Ishikawa (cell line): ENCODE measurements at regions not wholly inside any gene's neighbourhood (a gene's known extent, or its start where the extent isn't known, plus 50 kb on each side); places are given as distances from the start of the nearest gene placed in this dataset.
A peak's percentile ranks its signal among the peaks of the same experiment; 100 is the strongest.

Experiments used
- CEBPB ChIP-seq: IDR thresholded peaks from 2 replicates; pipeline ENCODE4 v1.6.1; 2012
- CREB1 ChIP-seq: IDR thresholded peaks from 2 replicates; pipeline ENCODE4 v1.6.1; 2012; ENCODE audit warnings: low read depth
- EP300 ChIP-seq: IDR thresholded peaks from 2 replicates; pipeline ENCODE4 v1.6.1; 2012; ENCODE audit warnings: borderline replicate concordance
- FOXM1 ChIP-seq: IDR thresholded peaks from 2 replicates; pipeline ENCODE4 v1.6.1; 2012; ENCODE audit warnings: low read depth, borderline replicate concordance
- NFIC ChIP-seq: IDR thresholded peaks from 2 replicates; pipeline ENCODE4 v1.6.1; 2012
- RAD21 ChIP-seq: IDR thresholded peaks from 2 replicates; pipeline ENCODE4 v1.6.1; 2012; ENCODE audit warnings: low read depth
- REST ChIP-seq: IDR thresholded peaks from 2 replicates; pipeline ENCODE4 v1.6.1; 2012; ENCODE audit warnings: low read depth, mild to moderate bottlenecking
- TAF1 ChIP-seq: IDR thresholded peaks from 2 replicates; pipeline ENCODE4 v1.6.1; 2012; ENCODE audit warnings: low read depth, mild to moderate bottlenecking
- TCF12 ChIP-seq: IDR thresholded peaks from 2 replicates; pipeline ENCODE4 v1.6.1; 2012; ENCODE audit warnings: low read depth
- YY1 ChIP-seq: IDR thresholded peaks from 2 replicates; pipeline ENCODE4 v1.6.1; 2012; ENCODE audit warnings: low read depth
- ZBTB7A ChIP-seq: IDR thresholded peaks from 2 replicates; pipeline ENCODE4 v1.6.1; 2012; ENCODE audit warnings: low read depth
- TF ChIP-seq, protein P1 (sequence below): IDR thresholded peaks from 2 replicates; pipeline ENCODE4 v1.6.1; 2012

- TF ChIP-seq CREB1 (no peak), RAD21 (0 out of 2 replicates have a peak, but pooled peaks have one; percentile 6), EP300 (peak; percentile 78), REST (peak; percentile 11; the same call in 1 of the 2 replicates), CEBPB (no peak; the same call in 1 of the 2 replicates), TCF12 (peak; percentile 89), TAF1 (no peak), YY1 (no peak), FOXM1 (peak; percentile 44; the same call in 1 of the 2 replicates), NFIC (peak; percentile 88), ZBTB7A (no peak)
- TF ChIP-seq, protein P1, sequence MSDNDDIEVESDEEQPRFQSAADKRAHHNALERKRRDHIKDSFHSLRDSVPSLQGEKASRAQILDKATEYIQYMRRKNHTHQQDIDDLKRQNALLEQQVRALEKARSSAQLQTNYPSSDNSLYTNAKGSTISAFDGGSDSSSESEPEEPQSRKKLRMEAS, result peak; percentile 86
Measured at GRCh38 chr5:93677359-93677891, 64.0 kb downstream of the POU5F2 start.
